Endodermal cell (in vitro differentiated cells): ENCODE measurements at regions not wholly inside any gene's neighbourhood (a gene's known extent, or its start where the extent isn't known, plus 50 kb on each side); places are given as distances from the start of the nearest gene placed in this dataset.

Experiments
- DNase-seq: peaks from one replicate; pipeline ENCODE4 v3.0.0-alpha.2; 2017
- H3K27ac ChIP-seq: 2 replicates; pipeline ENCODE4 v1.5.1; 2013; ENCODE audit warnings: mild to moderate bottlenecking, low read depth, low read length, moderate library complexity
- H3K27me3 ChIP-seq: 2 replicates; pipeline ENCODE4 v1.6.1; 2013; ENCODE audit warnings: mild to moderate bottlenecking, low read length, moderate library complexity; ENCODE audit not compliant: insufficient read depth, control insufficient read depth, poor library complexity, severe bottlenecking
- H3K36me3 ChIP-seq: 2 replicates; pipeline ENCODE4 v1.7.0; 2013; ENCODE audit warnings: mild to moderate bottlenecking, low read length, moderate library complexity; ENCODE audit not compliant: control insufficient read depth, insufficient read depth
- H3K4me1 ChIP-seq: one replicate; pipeline ENCODE4 v1.7.0; 2013; ENCODE audit warnings: low read length; ENCODE audit not compliant: control insufficient read depth, insufficient read depth
- H3K4me3 ChIP-seq: 2 replicates; pipeline ENCODE4 v1.5.1; 2013; ENCODE audit warnings: mild to moderate bottlenecking, low read length, moderate library complexity
- H3K9ac ChIP-seq: 2 replicates; pipeline ENCODE4 v1.6.1; 2013; ENCODE audit warnings: mild to moderate bottlenecking, low read length, moderate library complexity; ENCODE audit not compliant: poor library complexity, severe bottlenecking; ENCODE audit errors: extremely low read depth
- H3K9me3 ChIP-seq: 2 replicates; pipeline ENCODE4 v1.6.1; 2013; ENCODE audit warnings: mild to moderate bottlenecking, low read length, moderate library complexity; ENCODE audit not compliant: control insufficient read depth
- H3K27ac Mint-ChIP-seq: 2 replicates; pipeline ENCODE4 v1.8.0; 2020; ENCODE audit warnings: mixed read lengths
- H3K27me3 Mint-ChIP-seq: 2 replicates; pipeline ENCODE4 v1.8.0; 2021; ENCODE audit warnings: mild to moderate bottlenecking, mixed read lengths; ENCODE audit not compliant: insufficient read depth
- H3K36me3 Mint-ChIP-seq: 2 replicates; pipeline ENCODE4 v1.8.0; 2020; ENCODE audit warnings: low read depth, mixed read lengths
- H3K4me1 Mint-ChIP-seq: 2 replicates; pipeline ENCODE4 v1.8.0; 2020; ENCODE audit warnings: mixed read lengths
- H3K4me3 Mint-ChIP-seq: 2 replicates; pipeline ENCODE4 v1.8.0; 2020; ENCODE audit warnings: mild to moderate bottlenecking, moderate library complexity, mixed read lengths
- H3K9me3 Mint-ChIP-seq: 2 replicates; pipeline ENCODE4 v1.8.0; 2020; ENCODE audit warnings: mild to moderate bottlenecking, mixed read lengths
- WGBS, 2 experiments: methylation state at CpG; one replicate each; pipeline versions ENCODE4 v1.1.5 to v1.1.7; 2013; ENCODE audit warnings: missing lambda C conversion rate in 2 of 2, mixed read lengths in 1 of 2; ENCODE audit not compliant: insufficient coverage in 1 of 2, insufficient read length in 1 of 2; 5-methylcytosine and 5-hydroxymethylcytosine counted together
- TF ChIP-seq, protein P1 (sequence below): fragments of 200-600 bp; sonication (generic); conservative IDR thresholded peaks from 2 replicates; pipeline ENCODE4 v1.5.0; 2021; ENCODE audit warnings: antibody characterized with exemption, mild to moderate bottlenecking

- no peaks in the 10 kb centered on the region for H3K27me3 Mint-ChIP-seq
- no peak overlapping the region for H3K4me3 Mint-ChIP-seq
- no peak overlapping the region for H3K27ac Mint-ChIP-seq
- no peak for DNase-seq
- TF ChIP-seq, protein P1, sequence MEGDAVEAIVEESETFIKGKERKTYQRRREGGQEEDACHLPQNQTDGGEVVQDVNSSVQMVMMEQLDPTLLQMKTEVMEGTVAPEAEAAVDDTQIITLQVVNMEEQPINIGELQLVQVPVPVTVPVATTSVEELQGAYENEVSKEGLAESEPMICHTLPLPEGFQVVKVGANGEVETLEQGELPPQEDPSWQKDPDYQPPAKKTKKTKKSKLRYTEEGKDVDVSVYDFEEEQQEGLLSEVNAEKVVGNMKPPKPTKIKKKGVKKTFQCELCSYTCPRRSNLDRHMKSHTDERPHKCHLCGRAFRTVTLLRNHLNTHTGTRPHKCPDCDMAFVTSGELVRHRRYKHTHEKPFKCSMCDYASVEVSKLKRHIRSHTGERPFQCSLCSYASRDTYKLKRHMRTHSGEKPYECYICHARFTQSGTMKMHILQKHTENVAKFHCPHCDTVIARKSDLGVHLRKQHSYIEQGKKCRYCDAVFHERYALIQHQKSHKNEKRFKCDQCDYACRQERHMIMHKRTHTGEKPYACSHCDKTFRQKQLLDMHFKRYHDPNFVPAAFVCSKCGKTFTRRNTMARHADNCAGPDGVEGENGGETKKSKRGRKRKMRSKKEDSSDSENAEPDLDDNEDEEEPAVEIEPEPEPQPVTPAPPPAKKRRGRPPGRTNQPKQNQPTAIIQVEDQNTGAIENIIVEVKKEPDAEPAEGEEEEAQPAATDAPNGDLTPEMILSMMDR = no peak
- H3K9ac ChIP-seq = no peak overlapping the region
- no peaks in the 10 kb centered on the region for H3K36me3 Mint-ChIP-seq
- H3K4me1 ChIP-seq = no peaks in the 10 kb centered on the region
- no peaks in the 10 kb centered on the region for H3K36me3 ChIP-seq
- no peaks in the 10 kb centered on the region for H3K4me1 Mint-ChIP-seq
- H3K4me3 ChIP-seq = no peak overlapping the region
- no peak overlapping the region for H3K27ac ChIP-seq
- WGBS, 2 experiments = 90 to 100% methylated on average over 2 to 3 of the region's 3 CpGs
- H3K27me3 ChIP-seq = no peaks in the 10 kb centered on the region
- H3K9me3 Mint-ChIP-seq = no peaks in the 10 kb centered on the region
- H3K9me3 ChIP-seq = no peaks in the 10 kb centered on the region
Measured at GRCh38 chr18:28647961-28648360, 471.0 kb upstream of the CDH2 start.

DNA sequence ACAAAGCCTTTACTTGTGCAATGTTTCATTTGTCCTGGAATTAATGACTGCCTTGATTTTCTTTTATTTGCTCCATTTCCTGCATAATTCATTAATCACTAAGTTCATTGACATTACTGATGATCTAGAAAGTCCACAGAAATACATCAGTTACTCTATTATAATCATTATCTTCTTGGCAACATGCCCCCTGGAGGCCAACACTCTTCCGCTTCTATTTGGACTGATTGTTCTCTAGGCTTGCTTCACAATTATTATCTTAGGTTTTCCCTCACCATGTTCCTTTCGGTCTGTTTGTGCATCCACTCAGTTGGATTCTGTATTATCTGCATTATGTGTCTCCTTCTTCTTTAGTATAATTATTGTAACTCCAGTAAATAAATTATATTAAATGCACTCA is 461.0 kb upstream of the CDH2 start:
- H3K9ac ChIP-seq = no peak overlapping the region
- H3K27me3 Mint-ChIP-seq = no peaks in the 10 kb centered on the region
- WGBS, 2 experiments = 88 to 100% methylated on average over 1 to 2 of the region's 2 CpGs
- no peaks in the 10 kb centered on the region for H3K36me3 ChIP-seq
- H3K4me1 ChIP-seq = no peaks in the 10 kb centered on the region
- no peaks in the 10 kb centered on the region for H3K27me3 ChIP-seq
- H3K4me3 Mint-ChIP-seq = no peak overlapping the region
- peaks cover 4% of the 10 kb centered on the region for H3K9me3 ChIP-seq
- no peaks in the 10 kb centered on the region for H3K4me1 Mint-ChIP-seq
- H3K27ac Mint-ChIP-seq = no peak overlapping the region
- peak; percentile 37 for DNase-seq
- no peak overlapping the region for H3K27ac ChIP-seq
- no peaks in the 10 kb centered on the region for H3K36me3 Mint-ChIP-seq
- TF ChIP-seq, protein P1 = peak; percentile 64
- peaks cover 5% of the 10 kb centered on the region for H3K9me3 Mint-ChIP-seq
- H3K4me3 ChIP-seq = no peak overlapping the region

- Histone ChIP-seq H3K9ac (no peak overlapping the region), H3K4me1 (no peaks in the 10 kb centered on the region), H3K36me3 (no peaks in the 10 kb centered on the region), H3K27ac (no peak overlapping the region), H3K27me3 (no peaks in the 10 kb centered on the region), H3K9me3 (peaks cover 4% of the 10 kb centered on the region), H3K4me3 (no peak overlapping the region)
- no peak overlapping the region for H3K4me3 Mint-ChIP-seq
- H3K27me3 Mint-ChIP-seq = no peaks in the 10 kb centered on the region
- TF ChIP-seq, protein P1 = no peak
- no peak overlapping the region for H3K27ac Mint-ChIP-seq
- peaks cover 5% of the 10 kb centered on the region for H3K9me3 Mint-ChIP-seq
- no peaks in the 10 kb centered on the region for H3K36me3 Mint-ChIP-seq
- no peak for DNase-seq
- no peaks in the 10 kb centered on the region for H3K4me1 Mint-ChIP-seq
Measured at GRCh38 chr18:28635530-28635929, 458.6 kb upstream of the CDH2 start.
